Endodermal cell (in vitro differentiated cells): ENCODE measurements at regions not wholly inside any gene's neighbourhood (a gene's known extent, or its start where the extent isn't known, plus 50 kb on each side); places are given as distances from the start of the nearest gene placed in this dataset.

Experiments
- DNase-seq: peaks from one replicate; pipeline ENCODE4 v3.0.0-alpha.2; 2017
- H3K27ac ChIP-seq: 2 replicates; pipeline ENCODE4 v1.5.1; 2013; ENCODE audit warnings: mild to moderate bottlenecking, low read depth, low read length, moderate library complexity
- H3K27me3 ChIP-seq: 2 replicates; pipeline ENCODE4 v1.6.1; 2013; ENCODE audit warnings: mild to moderate bottlenecking, low read length, moderate library complexity; ENCODE audit not compliant: insufficient read depth, control insufficient read depth, poor library complexity, severe bottlenecking
- H3K36me3 ChIP-seq: 2 replicates; pipeline ENCODE4 v1.7.0; 2013; ENCODE audit warnings: mild to moderate bottlenecking, low read length, moderate library complexity; ENCODE audit not compliant: control insufficient read depth, insufficient read depth
- H3K4me1 ChIP-seq: one replicate; pipeline ENCODE4 v1.7.0; 2013; ENCODE audit warnings: low read length; ENCODE audit not compliant: control insufficient read depth, insufficient read depth
- H3K4me3 ChIP-seq: 2 replicates; pipeline ENCODE4 v1.5.1; 2013; ENCODE audit warnings: mild to moderate bottlenecking, low read length, moderate library complexity
- H3K9ac ChIP-seq: 2 replicates; pipeline ENCODE4 v1.6.1; 2013; ENCODE audit warnings: mild to moderate bottlenecking, low read length, moderate library complexity; ENCODE audit not compliant: poor library complexity, severe bottlenecking; ENCODE audit errors: extremely low read depth
- H3K9me3 ChIP-seq: 2 replicates; pipeline ENCODE4 v1.6.1; 2013; ENCODE audit warnings: mild to moderate bottlenecking, low read length, moderate library complexity; ENCODE audit not compliant: control insufficient read depth
- H3K27ac Mint-ChIP-seq: 2 replicates; pipeline ENCODE4 v1.8.0; 2020; ENCODE audit warnings: mixed read lengths
- H3K27me3 Mint-ChIP-seq: 2 replicates; pipeline ENCODE4 v1.8.0; 2021; ENCODE audit warnings: mild to moderate bottlenecking, mixed read lengths; ENCODE audit not compliant: insufficient read depth
- H3K36me3 Mint-ChIP-seq: 2 replicates; pipeline ENCODE4 v1.8.0; 2020; ENCODE audit warnings: low read depth, mixed read lengths
- H3K4me1 Mint-ChIP-seq: 2 replicates; pipeline ENCODE4 v1.8.0; 2020; ENCODE audit warnings: mixed read lengths
- H3K4me3 Mint-ChIP-seq: 2 replicates; pipeline ENCODE4 v1.8.0; 2020; ENCODE audit warnings: mild to moderate bottlenecking, moderate library complexity, mixed read lengths
- H3K9me3 Mint-ChIP-seq: 2 replicates; pipeline ENCODE4 v1.8.0; 2020; ENCODE audit warnings: mild to moderate bottlenecking, mixed read lengths
- CTCF ChIP-seq: fragments of 200-600 bp; sonication (generic); conservative IDR thresholded peaks from 2 replicates; pipeline ENCODE4 v1.5.0; 2021; ENCODE audit warnings: antibody characterized with exemption, mild to moderate bottlenecking
- WGBS, 2 experiments: methylation state at CpG; one replicate each; pipeline versions ENCODE4 v1.1.5 to v1.1.7; 2013; ENCODE audit warnings: missing lambda C conversion rate in 2 of 2, mixed read lengths in 1 of 2; ENCODE audit not compliant: insufficient coverage in 1 of 2, insufficient read length in 1 of 2; 5-methylcytosine and 5-hydroxymethylcytosine counted together

GRCh38 chr12:9406564-9407424 lies 198.6 kb upstream of the PZP start:
- no peaks in the 10 kb centered on the region for H3K4me1 ChIP-seq
- no peak for TF ChIP-seq CTCF
- peaks cover 10% of the 10 kb centered on the region for H3K4me1 Mint-ChIP-seq
- no peaks in the 10 kb centered on the region for H3K9me3 ChIP-seq
- H3K36me3 ChIP-seq: no peaks in the 10 kb centered on the region
- H3K9me3 Mint-ChIP-seq: no peaks in the 10 kb centered on the region
- no peak overlapping the region for H3K27ac ChIP-seq
- 51 to 60% methylated on average over 15 to 41 of the region's 46 CpGs for WGBS, 2 experiments
- H3K9ac ChIP-seq: no peak overlapping the region
- H3K27me3 Mint-ChIP-seq: peaks cover 4% of the 10 kb centered on the region
- H3K36me3 Mint-ChIP-seq: peaks cover 3% of the 10 kb centered on the region
- peak; percentile 65 for DNase-seq
- no peaks in the 10 kb centered on the region for H3K27me3 ChIP-seq
- H3K4me3 ChIP-seq: no peak overlapping the region
- H3K27ac Mint-ChIP-seq: peak overlapping the region; percentile 85
- peak overlapping the region; percentile 54 for H3K4me3 Mint-ChIP-seq

GRCh38 chr12:9405886-9406563 lies 197.8 kb upstream of the PZP start:
- peak; percentile 78 for DNase-seq
- no peak overlapping the region for H3K4me3 ChIP-seq
- no peak overlapping the region for H3K27ac ChIP-seq
- H3K9me3 ChIP-seq: no peaks in the 10 kb centered on the region
- H3K36me3 ChIP-seq: no peaks in the 10 kb centered on the region
- H3K9me3 Mint-ChIP-seq: no peaks in the 10 kb centered on the region
- peak overlapping the region; percentile 54 for H3K4me3 Mint-ChIP-seq
- no peak overlapping the region for H3K27ac Mint-ChIP-seq
- no peak overlapping the region for H3K9ac ChIP-seq
- H3K4me1 Mint-ChIP-seq: peaks cover 10% of the 10 kb centered on the region
- H3K36me3 Mint-ChIP-seq: peaks cover 3% of the 10 kb centered on the region
- no peaks in the 10 kb centered on the region for H3K4me1 ChIP-seq
- H3K27me3 ChIP-seq: no peaks in the 10 kb centered on the region
- peaks cover 4% of the 10 kb centered on the region for H3K27me3 Mint-ChIP-seq
- no peak for TF ChIP-seq CTCF
- 54 to 67% methylated on average over 6 to 14 of the region's 25 CpGs for WGBS, 2 experiments

GRCh38 chr12:9404469-9405260 lies 196.5 kb upstream of the PZP start:
- Histone ChIP-seq H3K9me3 (no peaks in the 10 kb centered on the region), H3K4me3 (no peak overlapping the region), H3K27me3 (no peaks in the 10 kb centered on the region), H3K36me3 (no peaks in the 10 kb centered on the region), H3K9ac (no peak overlapping the region), H3K4me1 (no peaks in the 10 kb centered on the region), H3K27ac (no peak overlapping the region)
- peak; percentile 60 for DNase-seq
- H3K36me3 Mint-ChIP-seq: peaks cover 6% of the 10 kb centered on the region
- WGBS, 2 experiments: 79 to 90% methylated on average over 2 to 23 of the region's 39 CpGs
- no peak overlapping the region for H3K4me3 Mint-ChIP-seq
- peaks cover 10% of the 10 kb centered on the region for H3K4me1 Mint-ChIP-seq
- H3K27ac Mint-ChIP-seq: no peak overlapping the region
- H3K27me3 Mint-ChIP-seq: peaks cover 4% of the 10 kb centered on the region
- no peak for TF ChIP-seq CTCF
- no peaks in the 10 kb centered on the region for H3K9me3 Mint-ChIP-seq
